ENCODE measurements at regions not wholly inside any gene's neighbourhood (a gene's known extent, or its start where the extent isn't known, plus 50 kb on each side); places are given as distances from the start of the nearest gene placed in this dataset.
"Not testable (repeated sequence)": the region's sequence is repeated elsewhere in the genome, so short reads cannot be mapped to it uniquely, and the experiment has no call there.

DNA sequence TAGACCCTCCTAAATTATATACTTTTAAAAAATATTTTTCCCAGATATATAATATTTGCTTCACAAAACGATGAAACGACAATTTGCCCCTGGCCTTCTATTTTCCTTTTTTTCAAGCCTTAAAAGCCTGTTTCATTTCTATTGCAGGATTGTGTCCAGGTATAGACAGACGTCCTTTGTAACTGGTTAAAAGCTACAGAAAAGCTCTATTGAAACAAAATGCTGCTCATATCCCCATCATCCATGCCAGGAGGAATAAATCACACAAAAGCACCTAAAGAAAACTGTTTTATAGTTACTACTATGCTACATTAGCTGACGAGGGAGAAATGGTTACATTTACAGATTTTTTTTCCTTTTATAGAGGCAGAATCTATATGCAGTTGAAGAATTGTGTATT, 765.1 kb downstream of the DIAPH3 start:
- no peaks in the 10 kb centered on the region for H3K4me1 Mint-ChIP-seq (ENCODE audit: low read depth, unreplicated experiment)
- no TSS peak for BruUV-seq (replicated peaks)
- H3K27me3 Mint-ChIP-seq (ENCODE audit: unreplicated experiment), result no peaks in the 10 kb centered on the region
- H3K9me3 Mint-ChIP-seq (ENCODE audit: low read depth, unreplicated experiment), result no peaks in the 10 kb centered on the region
- DNase-seq, result no peak
- H3K27ac Mint-ChIP-seq (ENCODE audit: unreplicated experiment), result no peak overlapping the region
- TF ChIP-seq, protein P1, sequence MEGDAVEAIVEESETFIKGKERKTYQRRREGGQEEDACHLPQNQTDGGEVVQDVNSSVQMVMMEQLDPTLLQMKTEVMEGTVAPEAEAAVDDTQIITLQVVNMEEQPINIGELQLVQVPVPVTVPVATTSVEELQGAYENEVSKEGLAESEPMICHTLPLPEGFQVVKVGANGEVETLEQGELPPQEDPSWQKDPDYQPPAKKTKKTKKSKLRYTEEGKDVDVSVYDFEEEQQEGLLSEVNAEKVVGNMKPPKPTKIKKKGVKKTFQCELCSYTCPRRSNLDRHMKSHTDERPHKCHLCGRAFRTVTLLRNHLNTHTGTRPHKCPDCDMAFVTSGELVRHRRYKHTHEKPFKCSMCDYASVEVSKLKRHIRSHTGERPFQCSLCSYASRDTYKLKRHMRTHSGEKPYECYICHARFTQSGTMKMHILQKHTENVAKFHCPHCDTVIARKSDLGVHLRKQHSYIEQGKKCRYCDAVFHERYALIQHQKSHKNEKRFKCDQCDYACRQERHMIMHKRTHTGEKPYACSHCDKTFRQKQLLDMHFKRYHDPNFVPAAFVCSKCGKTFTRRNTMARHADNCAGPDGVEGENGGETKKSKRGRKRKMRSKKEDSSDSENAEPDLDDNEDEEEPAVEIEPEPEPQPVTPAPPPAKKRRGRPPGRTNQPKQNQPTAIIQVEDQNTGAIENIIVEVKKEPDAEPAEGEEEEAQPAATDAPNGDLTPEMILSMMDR (IDR thresholded peaks at IDR 0.05; ENCODE audit: unreplicated experiment), result no peak
- no peak overlapping the region for H3K4me3 Mint-ChIP-seq (ENCODE audit: low read depth, unreplicated experiment)
- H3K36me3 Mint-ChIP-seq (ENCODE audit: insufficient read depth, unreplicated experiment), result no peaks in the 10 kb centered on the region
- CTCF ChIA-PET, result interaction anchor here (0.5 kb wide), 1 partner anchor 446 kb away, joined by 4 read pairs; no protein-coding TSS in a partner anchor
- intact Hi-C loops (cut with micrococcal nuclease; ENCODE audit: unreplicated experiment), result loop anchor here (10.0 kb wide), 1 partner anchor 936 kb away; no protein-coding TSS in a partner anchor

DNA sequence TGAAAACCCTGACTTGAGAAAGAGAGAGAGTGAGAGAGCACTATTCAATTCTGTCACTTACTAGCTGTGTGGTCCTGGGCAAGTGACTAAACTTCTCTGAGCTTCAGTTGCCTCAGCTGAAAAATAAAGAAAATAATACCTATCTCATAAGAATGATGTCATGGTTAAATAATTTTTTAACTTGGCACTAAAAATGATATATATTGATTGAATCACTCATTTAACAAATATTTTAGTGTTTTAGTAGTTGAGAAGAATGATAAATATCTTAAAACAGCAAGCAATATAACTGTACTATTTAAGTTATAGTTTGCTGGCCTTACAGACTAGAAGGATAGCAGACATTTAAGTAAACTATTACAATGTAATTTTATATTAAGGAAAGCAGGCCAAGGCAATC, 764.2 kb downstream of the DIAPH3 start:
- Mint-ChIP-seq H3K27ac (ENCODE audit: unreplicated experiment) (no peak overlapping the region), H3K4me3 (ENCODE audit: low read depth, unreplicated experiment) (no peak overlapping the region), H3K4me1 (ENCODE audit: low read depth, unreplicated experiment) (no peaks in the 10 kb centered on the region), H3K9me3 (ENCODE audit: low read depth, unreplicated experiment) (peaks cover 2% of the 10 kb centered on the region), H3K36me3 (ENCODE audit: insufficient read depth, unreplicated experiment) (no peaks in the 10 kb centered on the region), H3K27me3 (ENCODE audit: unreplicated experiment) (no peaks in the 10 kb centered on the region)
- BruUV-seq (replicated peaks), result no TSS peak
- no peak for DNase-seq
- CTCF ChIA-PET, result no interaction called here
- intact Hi-C loops (cut with micrococcal nuclease; ENCODE audit: unreplicated experiment), result loop anchor here (10.0 kb wide), 1 partner anchor 935 kb away; no protein-coding TSS in a partner anchor
- TF ChIP-seq, protein P1 (IDR thresholded peaks at IDR 0.05; ENCODE audit: unreplicated experiment), result no peak

- H3K36me3 Mint-ChIP-seq (ENCODE audit: insufficient read depth, unreplicated experiment), result no peaks in the 10 kb centered on the region
- TF ChIP-seq, protein P1 (IDR thresholded peaks at IDR 0.05; ENCODE audit: unreplicated experiment), result no peak
- no peak for DNase-seq
- H3K4me3 Mint-ChIP-seq (ENCODE audit: low read depth, unreplicated experiment), result no peak overlapping the region
- H3K27me3 Mint-ChIP-seq (ENCODE audit: unreplicated experiment), result no peaks in the 10 kb centered on the region
- no peak overlapping the region for H3K27ac Mint-ChIP-seq (ENCODE audit: unreplicated experiment)
- H3K4me1 Mint-ChIP-seq (ENCODE audit: low read depth, unreplicated experiment), result no peaks in the 10 kb centered on the region
- H3K9me3 Mint-ChIP-seq (ENCODE audit: low read depth, unreplicated experiment), result peaks cover 5% of the 10 kb centered on the region
- intact Hi-C loops (cut with micrococcal nuclease; ENCODE audit: unreplicated experiment), result no loop called here
- BruUV-seq (replicated peaks), result no TSS peak
- CTCF ChIA-PET, result no interaction called here
These were observed 759.4 kb downstream of the DIAPH3 start for GRCh38 chr13:59404331-59404730.

DNA sequence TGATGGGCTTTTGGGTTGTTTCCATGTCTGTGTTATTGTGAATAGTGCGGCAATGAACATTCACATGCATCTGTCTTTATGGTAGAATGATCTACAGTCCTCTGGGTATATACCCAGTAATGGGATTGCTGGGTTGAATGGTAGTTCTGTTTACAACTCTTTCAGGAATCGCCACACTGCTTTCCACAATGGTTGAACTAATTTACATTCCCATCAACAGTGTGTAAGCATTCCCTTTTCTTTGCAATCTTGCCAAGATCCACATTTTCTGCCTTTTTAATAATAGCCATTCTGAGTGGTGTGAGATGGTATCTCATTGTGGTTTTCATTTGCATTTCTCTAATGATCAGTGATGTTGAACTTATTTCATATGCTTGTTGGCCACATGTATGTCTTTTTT, 756.5 kb downstream of the DIAPH3 start:
- DNase-seq; H3K4me3 Mint-ChIP-seq (ENCODE audit: low read depth, unreplicated experiment); H3K4me1 Mint-ChIP-seq (ENCODE audit: low read depth, unreplicated experiment); H3K9me3 Mint-ChIP-seq (ENCODE audit: low read depth, unreplicated experiment); H3K36me3 Mint-ChIP-seq (ENCODE audit: insufficient read depth, unreplicated experiment); H3K27ac Mint-ChIP-seq (ENCODE audit: unreplicated experiment); CTCF ChIA-PET; intact Hi-C loops (cut with micrococcal nuclease; ENCODE audit: unreplicated experiment); BruUV-seq (replicated peaks); H3K27me3 Mint-ChIP-seq (ENCODE audit: unreplicated experiment): not testable (repeated sequence)

GRCh38 chr13:59408738-59409137, 755.0 kb downstream of the DIAPH3 start:
- no TSS peak for BruUV-seq (replicated peaks)
- CTCF ChIA-PET, result no interaction called here
- no peak for DNase-seq
- no peak overlapping the region for H3K27ac Mint-ChIP-seq (ENCODE audit: unreplicated experiment)
- no peak overlapping the region for H3K4me3 Mint-ChIP-seq (ENCODE audit: low read depth, unreplicated experiment)
- H3K9me3 Mint-ChIP-seq (ENCODE audit: low read depth, unreplicated experiment), result peaks cover 5% of the 10 kb centered on the region
- TF ChIP-seq, protein P1 (IDR thresholded peaks at IDR 0.05; ENCODE audit: unreplicated experiment), result no peak
- H3K27me3 Mint-ChIP-seq (ENCODE audit: unreplicated experiment), result no peaks in the 10 kb centered on the region
- intact Hi-C loops (cut with micrococcal nuclease; ENCODE audit: unreplicated experiment), result no loop called here
- no peaks in the 10 kb centered on the region for H3K36me3 Mint-ChIP-seq (ENCODE audit: insufficient read depth, unreplicated experiment)
- peaks cover 9% of the 10 kb centered on the region for H3K4me1 Mint-ChIP-seq (ENCODE audit: low read depth, unreplicated experiment)
